ENCODE measurements at regions not wholly inside any gene's neighbourhood (a gene's known extent, or its start where the extent isn't known, plus 50 kb on each side); places are given as distances from the start of the nearest gene placed in this dataset.

- no peak for DNase-seq
- Histone ChIP-seq H3K79me2 (ENCODE audit: low read length) (no peaks in the 10 kb centered on the region), H3K9me3 (replicated peaks; ENCODE audit: insufficient read depth, low read length) (no peaks in the 10 kb centered on the region), H4K20me1 (ENCODE audit: insufficient read depth, low read length) (no peaks in the 10 kb centered on the region), H3K4me3 (ENCODE audit: low read length) (no peak overlapping the region), H3K9ac (ENCODE audit: low read length) (no peak overlapping the region), H3K9me2 (replicated peaks; ENCODE audit: insufficient read depth, low read length) (no peaks in the 10 kb centered on the region), H3K36me3 (replicated peaks; ENCODE audit: insufficient read depth, low read length) (no peaks in the 10 kb centered on the region), H3K27ac (ENCODE audit: low read length) (no peak overlapping the region), H2AFZ (ENCODE audit: low read length) (no peak overlapping the region), H3K27me3 (replicated peaks; ENCODE audit: insufficient read depth, low read length) (no peaks in the 10 kb centered on the region), H3K4me1 (ENCODE audit: low read length) (0 out of 2 replicates have a peak, but pooled peaks cover 8% of the 10 kb centered on the region), H3K4me2 (ENCODE audit: low read depth, low read length) (no peak overlapping the region), H3F3A (ENCODE audit: insufficient read depth, low read length) (no peaks in the 10 kb centered on the region)
- TF ChIP-seq, protein P1, sequence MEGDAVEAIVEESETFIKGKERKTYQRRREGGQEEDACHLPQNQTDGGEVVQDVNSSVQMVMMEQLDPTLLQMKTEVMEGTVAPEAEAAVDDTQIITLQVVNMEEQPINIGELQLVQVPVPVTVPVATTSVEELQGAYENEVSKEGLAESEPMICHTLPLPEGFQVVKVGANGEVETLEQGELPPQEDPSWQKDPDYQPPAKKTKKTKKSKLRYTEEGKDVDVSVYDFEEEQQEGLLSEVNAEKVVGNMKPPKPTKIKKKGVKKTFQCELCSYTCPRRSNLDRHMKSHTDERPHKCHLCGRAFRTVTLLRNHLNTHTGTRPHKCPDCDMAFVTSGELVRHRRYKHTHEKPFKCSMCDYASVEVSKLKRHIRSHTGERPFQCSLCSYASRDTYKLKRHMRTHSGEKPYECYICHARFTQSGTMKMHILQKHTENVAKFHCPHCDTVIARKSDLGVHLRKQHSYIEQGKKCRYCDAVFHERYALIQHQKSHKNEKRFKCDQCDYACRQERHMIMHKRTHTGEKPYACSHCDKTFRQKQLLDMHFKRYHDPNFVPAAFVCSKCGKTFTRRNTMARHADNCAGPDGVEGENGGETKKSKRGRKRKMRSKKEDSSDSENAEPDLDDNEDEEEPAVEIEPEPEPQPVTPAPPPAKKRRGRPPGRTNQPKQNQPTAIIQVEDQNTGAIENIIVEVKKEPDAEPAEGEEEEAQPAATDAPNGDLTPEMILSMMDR (IDR thresholded peaks at IDR 0.05; ENCODE audit: low read length), result no peak
- TF ChIP-seq EZH2 (optimal IDR thresholded peaks at IDR 0.05; ENCODE audit: low read depth, low read length) (no peak), EZH2phosphoT487 (IDR thresholded peaks at IDR 0.05; ENCODE audit: low read length) (no peak)
These were observed 130.8 kb upstream of the PLEKHG7 start for GRCh38 chr12:92571844-92572543.

DNA sequence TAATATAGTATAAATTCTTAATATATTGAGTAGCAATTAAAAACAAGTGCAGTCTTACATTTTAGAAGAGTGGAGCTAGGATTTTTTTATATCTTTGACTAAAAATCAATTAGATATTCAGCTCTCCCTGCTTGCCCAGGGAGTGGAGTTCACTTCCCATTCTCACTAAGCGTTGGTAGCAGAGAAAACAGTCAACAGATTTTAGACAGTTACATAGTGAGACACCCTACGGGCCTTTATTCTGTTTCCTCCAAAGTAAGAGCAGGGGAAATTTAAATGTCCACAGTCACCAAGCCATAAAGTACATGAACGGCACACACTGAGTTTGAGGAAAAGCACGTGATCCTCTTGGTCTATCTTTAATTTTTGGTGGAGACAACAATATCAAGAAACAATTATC is 131.6 kb upstream of the PLEKHG7 start:
- Histone ChIP-seq H3K4me3 (ENCODE audit: low read length) (no peak overlapping the region), H3K27me3 (replicated peaks; ENCODE audit: insufficient read depth, low read length) (no peaks in the 10 kb centered on the region), H4K20me1 (ENCODE audit: insufficient read depth, low read length) (no peaks in the 10 kb centered on the region), H3K9me3 (replicated peaks; ENCODE audit: insufficient read depth, low read length) (no peaks in the 10 kb centered on the region), H2AFZ (ENCODE audit: low read length) (no peak overlapping the region), H3K27ac (ENCODE audit: low read length) (no peak overlapping the region), H3K36me3 (replicated peaks; ENCODE audit: insufficient read depth, low read length) (no peaks in the 10 kb centered on the region), H3K9ac (ENCODE audit: low read length) (no peak overlapping the region), H3K4me2 (ENCODE audit: low read depth, low read length) (no peak overlapping the region), H3F3A (ENCODE audit: insufficient read depth, low read length) (no peaks in the 10 kb centered on the region), H3K9me2 (replicated peaks; ENCODE audit: insufficient read depth, low read length) (no peaks in the 10 kb centered on the region), H3K79me2 (ENCODE audit: low read length) (no peaks in the 10 kb centered on the region), H3K4me1 (ENCODE audit: low read length) (peaks cover 14% of the 10 kb centered on the region)
- TF ChIP-seq EZH2 (optimal IDR thresholded peaks at IDR 0.05; ENCODE audit: low read depth, low read length), result no peak
- TF ChIP-seq, protein P1 (IDR thresholded peaks at IDR 0.05; ENCODE audit: low read length), result no peak
- no peak for TF ChIP-seq EZH2phosphoT487 (IDR thresholded peaks at IDR 0.05; ENCODE audit: low read length)
- no peak for DNase-seq

DNA sequence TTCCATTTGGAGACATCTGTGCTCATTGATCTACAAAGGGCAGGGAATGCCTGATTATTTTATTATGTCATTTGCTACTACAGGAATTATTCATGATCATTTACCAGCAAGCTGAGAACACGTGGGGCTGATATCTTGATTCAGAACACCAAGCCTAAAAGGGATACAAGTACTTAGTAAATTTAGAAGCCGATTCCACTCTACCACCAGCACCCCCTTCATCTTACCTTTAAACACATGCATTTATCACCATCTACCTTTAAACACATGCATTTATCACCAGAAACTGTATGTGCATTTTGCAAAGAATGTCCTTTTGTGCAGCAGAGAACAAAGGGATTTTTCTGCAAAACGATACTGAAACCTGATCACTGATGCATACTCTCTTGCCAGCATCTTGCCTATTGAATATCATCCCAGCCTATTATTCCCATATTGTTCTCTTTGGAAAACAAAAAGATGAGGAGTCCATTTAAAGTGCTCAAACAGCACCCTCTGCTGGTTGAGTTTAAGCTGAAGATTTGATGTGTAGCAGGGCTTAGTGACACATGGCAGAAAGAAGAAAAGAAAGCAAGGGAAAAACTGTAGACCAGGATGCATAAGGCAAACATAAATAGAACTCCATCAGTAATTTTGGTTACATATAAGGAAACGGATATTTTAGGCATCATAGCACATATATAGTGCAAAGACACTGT is 132.6 kb upstream of the PLEKHG7 start:
- peak; percentile 87 for DNase-seq
- Histone ChIP-seq H3K4me1 (ENCODE audit: low read length) (peaks cover 15% of the 10 kb centered on the region), H3K9me3 (replicated peaks; ENCODE audit: insufficient read depth, low read length) (no peaks in the 10 kb centered on the region), H3K36me3 (replicated peaks; ENCODE audit: insufficient read depth, low read length) (no peaks in the 10 kb centered on the region), H3K79me2 (ENCODE audit: low read length) (no peaks in the 10 kb centered on the region), H3F3A (ENCODE audit: insufficient read depth, low read length) (no peaks in the 10 kb centered on the region), H4K20me1 (ENCODE audit: insufficient read depth, low read length) (no peaks in the 10 kb centered on the region), H3K27ac (ENCODE audit: low read length) (no peak overlapping the region), H3K4me3 (ENCODE audit: low read length) (no peak overlapping the region), H3K9ac (ENCODE audit: low read length) (no peak overlapping the region), H3K4me2 (ENCODE audit: low read depth, low read length) (peak overlapping the region; percentile 17; the same call in 1 of the 2 replicates), H3K27me3 (replicated peaks; ENCODE audit: insufficient read depth, low read length) (no peaks in the 10 kb centered on the region), H2AFZ (ENCODE audit: low read length) (no peak overlapping the region), H3K9me2 (replicated peaks; ENCODE audit: insufficient read depth, low read length) (no peaks in the 10 kb centered on the region)
- TF ChIP-seq EZH2 (optimal IDR thresholded peaks at IDR 0.05; ENCODE audit: low read depth, low read length) (no peak), EZH2phosphoT487 (IDR thresholded peaks at IDR 0.05; ENCODE audit: low read length) (no peak)
- TF ChIP-seq, protein P1 (IDR thresholded peaks at IDR 0.05; ENCODE audit: low read length), result peak; percentile 91
